HEK293T (cell line): ENCODE measurements at regions not wholly inside any gene's neighbourhood (a gene's known extent, or its start where the extent isn't known, plus 50 kb on each side); places are given as distances from the start of the nearest gene placed in this dataset.
"Not testable (repeated sequence)": the region's sequence is repeated elsewhere in the genome, so short reads cannot be mapped to it uniquely, and the experiment has no call there.

Source experiments
- ARNT ChIP-seq: fragments of 450-650 bp; IDR thresholded peaks from 2 replicates; pipeline ENCODE4 v1.6.1; 2017; ENCODE audit warnings: mild to moderate bottlenecking
- BHLHE40 ChIP-seq: fragments of 450-650 bp; IDR thresholded peaks from 2 replicates; pipeline ENCODE4 v1.6.1; 2016; ENCODE audit warnings: mild to moderate bottlenecking, moderate library complexity, borderline replicate concordance
- ELF4 ChIP-seq: fragments of 450-650 bp; IDR thresholded peaks from 2 replicates; pipeline ENCODE4 v1.6.1; 2017; ENCODE audit warnings: antibody characterized with exemption
- FOXK2 ChIP-seq: fragments of 450-650 bp; IDR thresholded peaks from 2 replicates; pipeline ENCODE4 v1.6.1; 2016; ENCODE audit warnings: mild to moderate bottlenecking
- FOXM1 ChIP-seq: fragments of 450-650 bp; IDR thresholded peaks from 2 replicates; pipeline ENCODE4 v1.6.1; 2017; ENCODE audit warnings: mild to moderate bottlenecking, borderline replicate concordance
- NFRKB ChIP-seq: fragments of 450-650 bp; IDR thresholded peaks from 2 replicates; pipeline ENCODE4 v1.6.1; 2016; ENCODE audit warnings: mild to moderate bottlenecking, moderate library complexity
- SP1 ChIP-seq: fragments of 450-650 bp; IDR thresholded peaks from 2 replicates; pipeline ENCODE4 v1.6.1; 2017
- SUZ12 ChIP-seq: fragments of 450-650 bp; IDR thresholded peaks from 2 replicates; pipeline ENCODE4 v1.6.1; 2016; ENCODE audit warnings: mild to moderate bottlenecking
- TARDBP ChIP-seq: fragments of 450-650 bp; IDR thresholded peaks from 2 replicates; pipeline ENCODE4 v1.6.1; 2016
- ZNF384 ChIP-seq: fragments of 450-650 bp; IDR thresholded peaks from 2 replicates; pipeline ENCODE4 v1.6.1; 2016
- TF ChIP-seq, protein P1 (sequence below): fragments of 450-650 bp; IDR thresholded peaks from 2 replicates; pipeline ENCODE4 v1.6.1; 2016

DNA sequence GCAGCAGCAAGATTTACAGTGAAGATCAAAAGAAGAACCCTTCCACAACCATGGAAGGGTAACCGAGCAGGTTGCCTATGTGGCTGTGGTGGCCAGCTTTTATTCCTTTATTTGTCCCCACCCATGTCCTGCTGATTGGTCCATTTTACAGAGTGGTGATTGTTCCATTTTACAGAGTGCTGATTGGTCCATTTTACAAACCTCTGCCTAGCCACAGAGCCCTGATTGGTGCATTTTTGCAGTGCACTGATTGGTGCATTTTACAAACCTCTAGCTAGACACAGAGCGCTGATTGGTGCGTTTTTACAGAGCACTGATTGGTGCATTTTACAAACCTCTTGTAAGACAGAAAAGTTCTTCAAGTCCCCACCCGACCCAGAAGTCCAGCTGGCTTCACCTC is 75.8 kb upstream of the MSX2 start:
- not testable (repeated sequence) for TF ChIP-seq FOXK2, ARNT, FOXM1, ELF4, ZNF384, TARDBP, SP1, BHLHE40, SUZ12, NFRKB
- TF ChIP-seq, protein P1, sequence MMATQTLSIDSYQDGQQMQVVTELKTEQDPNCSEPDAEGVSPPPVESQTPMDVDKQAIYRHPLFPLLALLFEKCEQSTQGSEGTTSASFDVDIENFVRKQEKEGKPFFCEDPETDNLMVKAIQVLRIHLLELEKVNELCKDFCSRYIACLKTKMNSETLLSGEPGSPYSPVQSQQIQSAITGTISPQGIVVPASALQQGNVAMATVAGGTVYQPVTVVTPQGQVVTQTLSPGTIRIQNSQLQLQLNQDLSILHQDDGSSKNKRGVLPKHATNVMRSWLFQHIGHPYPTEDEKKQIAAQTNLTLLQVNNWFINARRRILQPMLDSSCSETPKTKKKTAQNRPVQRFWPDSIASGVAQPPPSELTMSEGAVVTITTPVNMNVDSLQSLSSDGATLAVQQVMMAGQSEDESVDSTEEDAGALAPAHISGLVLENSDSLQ = not testable (repeated sequence)
